HepG2 (cell line): ENCODE measurements at regions not wholly inside any gene's neighbourhood (a gene's known extent, or its start where the extent isn't known, plus 50 kb on each side); places are given as distances from the start of the nearest gene placed in this dataset.

ENCODE experiments used
- ATAC-seq: fragments of 200-7000 bp; cut with Tn5 transposase; 3 replicates; pipeline ENCODE4 v1.9.1; 2020; ENCODE audit warnings: mild to moderate bottlenecking, moderate library complexity
- BruUV-seq: library from RNA; stranded (reverse); fragments of 400-500 nt; replicated peaks from 2 replicates; lab custom pipeline; 2021; lab: Mats Ljungman, UMichigan
- CTCF ChIA-PET: fragments of 300-600 bp; formaldehyde crosslinking; extraction: SDS; loops from one replicate; lab custom pipeline; 2021; ENCODE audit warnings: low total read pairs, inconsistent platforms, low intra/inter-chr PET ratio; lab: Yijun Ruan, JAX
- POLR2A ChIA-PET: fragments of 350-600 bp; sonication (Branson Sonifier 250); formaldehyde crosslinking; loops from one replicate; lab custom pipeline; 2020; ENCODE audit warnings: antibody characterized with exemption, inconsistent platforms; lab: Yijun Ruan, JAX
- DNase-seq: peaks from one replicate; pipeline ENCODE4 v3.0.0-alpha.2; 2015; ENCODE audit warnings: low spot score
- FAIRE-seq: peaks from 3 replicates; lab custom pipeline; 2011; peaks lifted over from hg19 to GRCh38; lab: Jason Lieb, UNC
- H2AFZ ChIP-seq: one replicate; pipeline ENCODE4 v1.6.1; 2011; ENCODE audit warnings: low read length, inconsistent platforms
- H3K27ac ChIP-seq: fragments of 300-600 bp; 3 replicates; pipeline ENCODE4 v1.8.0; 2011; ENCODE audit warnings: mixed run types, mild to moderate bottlenecking, mixed read lengths, low read length, inconsistent platforms; ENCODE audit not compliant: insufficient read depth; ENCODE audit errors: extremely low read length
- H3K27me3 ChIP-seq, 2 experiments: fragments of 200-600 bp in 1 of 2; 2 replicates in 1 of 2; 3 replicates in 1 of 2; pipeline versions ENCODE4 v1.6.0 to v1.8.0; 2011; ENCODE audit warnings: low read length in 2 of 2, mild to moderate bottlenecking in 2 of 2, moderate library complexity in 2 of 2, inconsistent platforms in 1 of 2; ENCODE audit not compliant: insufficient read depth in 2 of 2, control insufficient read depth in 1 of 2
- H3K36me3 ChIP-seq, 2 experiments: fragments of 200-600 bp in 1 of 2; replicated peaks in 1 of 2; 2 replicates in 1 of 2; 3 replicates in 1 of 2; pipeline versions ENCODE4 v1.5.1 to v1.8.0; 2011; ENCODE audit warnings: low read length in 2 of 2, inconsistent platforms in 1 of 2; ENCODE audit not compliant: insufficient read depth in 2 of 2, control insufficient read depth in 1 of 2
- H3K4me1 ChIP-seq: 2 replicates; pipeline ENCODE4 v1.5.1; 2012; ENCODE audit warnings: low read length, inconsistent platforms; ENCODE audit not compliant: insufficient read depth
- H3K4me2 ChIP-seq: 2 replicates; pipeline ENCODE4 v1.6.0; 2011; ENCODE audit warnings: low read depth, low read length, inconsistent platforms
- H3K4me3 ChIP-seq, 3 experiments: fragments of 200-600 bp in 1 of 3; sonication (generic), shearing (Covaris generic) in 1 of 3; replicated peaks in 1 of 3; 2 replicates each; pipeline ENCODE4 v1.5.1; 2011 to 2016; ENCODE audit warnings: low read length in 3 of 3, inconsistent platforms in 2 of 3, low read depth in 2 of 3, mild to moderate bottlenecking in 2 of 3, control low read depth in 1 of 3, mixed read lengths in 1 of 3; ENCODE audit not compliant: insufficient read depth in 1 of 3
- H3K79me2 ChIP-seq: one replicate; pipeline ENCODE4 v1.6.1; 2011; ENCODE audit warnings: low read length, inconsistent platforms; ENCODE audit not compliant: insufficient read depth
- H3K9ac ChIP-seq: 2 replicates; pipeline ENCODE4 v1.6.0; 2011; ENCODE audit warnings: mild to moderate bottlenecking, low read depth, low read length, inconsistent platforms; ENCODE audit not compliant: insufficient read depth
- H3K9me3 ChIP-seq: 2 replicates; pipeline ENCODE4 v1.5.1; 2012; ENCODE audit warnings: mild to moderate bottlenecking, low read length
- H4K20me1 ChIP-seq: 2 replicates; pipeline ENCODE4 v1.6.0; 2011; ENCODE audit warnings: inconsistent platforms, mild to moderate bottlenecking, low read length, moderate library complexity; ENCODE audit not compliant: insufficient read depth
- CBFB ChIP-seq: sonication (generic); formaldehyde crosslinking; IDR thresholded peaks from 2 replicates; pipeline ENCODE4 v1.4.0; 2020; ENCODE audit warnings: missing genetic modification reagents
- CSRNP1 ChIP-seq: sonication (generic); formaldehyde crosslinking; IDR thresholded peaks from 2 replicates; pipeline ENCODE4 v1.8.1; 2023; ENCODE audit warnings: mild to moderate bottlenecking, missing genetic modification reagents
- MAFK ChIP-seq, 2 experiments: IDR thresholded peaks in 1 of 2; conservative IDR thresholded peaks in 1 of 2; 2 replicates each; pipeline ENCODE4 v1.6.1; 2011; ENCODE audit warnings: improper control_type of control experiment in 2 of 2, low read length in 2 of 2
- MEF2D ChIP-seq: sonication (generic); formaldehyde crosslinking; IDR thresholded peaks from 2 replicates; pipeline ENCODE4 v1.5.1; 2020; ENCODE audit warnings: mild to moderate bottlenecking, missing genetic modification reagents
- MEIS2 ChIP-seq: sonication (generic); formaldehyde crosslinking; IDR thresholded peaks from 2 replicates; pipeline ENCODE4 v1.9.0; 2021; ENCODE audit warnings: mild to moderate bottlenecking, missing genetic modification reagents
- NBN ChIP-seq: fragments of 450-650 bp; conservative IDR thresholded peaks from 2 replicates; pipeline ENCODE4 v1.6.1; 2017
- REL ChIP-seq: sonication (generic); formaldehyde crosslinking; conservative IDR thresholded peaks from 2 replicates; pipeline ENCODE4 v1.8.0; 2022; ENCODE audit warnings: mild to moderate bottlenecking, missing genetic modification reagents, moderate library complexity
- RELA ChIP-seq: sonication (generic); formaldehyde crosslinking; IDR thresholded peaks from 2 replicates; pipeline ENCODE4 v1.4.0; 2020; ENCODE audit warnings: missing genetic modification reagents
- REXO4 ChIP-seq: sonication (generic); formaldehyde crosslinking; IDR thresholded peaks from 2 replicates; pipeline ENCODE4 v1.8.0; 2022; ENCODE audit warnings: missing genetic modification reagents, mild to moderate bottlenecking, borderline replicate concordance
- RFX1 ChIP-seq: fragments of 450-650 bp; IDR thresholded peaks from 2 replicates; pipeline ENCODE4 v1.6.1; 2017
- SETDB1 ChIP-seq: sonication (generic); formaldehyde crosslinking; IDR thresholded peaks from 2 replicates; pipeline ENCODE4 v1.5.1; 2020; ENCODE audit warnings: missing genetic modification reagents, mild to moderate bottlenecking, borderline replicate concordance
- SP5 ChIP-seq: IDR thresholded peaks from 2 replicates; pipeline ENCODE4 v1.6.1; 2016; ENCODE audit warnings: low read depth, borderline replicate concordance
- SPEN ChIP-seq: sonication (generic); formaldehyde crosslinking; IDR thresholded peaks from 2 replicates; pipeline ENCODE4 v1.5.1; 2020; ENCODE audit warnings: low read depth, mild to moderate bottlenecking, missing genetic modification reagents
- THYN1 ChIP-seq: sonication (generic); formaldehyde crosslinking; IDR thresholded peaks from 2 replicates; pipeline ENCODE4 v1.8.1; 2023; ENCODE audit warnings: low read depth, mild to moderate bottlenecking, moderate library complexity, missing genetic modification reagents, borderline replicate concordance
- YY1 ChIP-seq: IDR thresholded peaks from 2 replicates; pipeline ENCODE4 v1.6.1; 2011; ENCODE audit warnings: low read length, low read depth, moderate library complexity, mild to moderate bottlenecking; ENCODE audit not compliant: insufficient read depth, insufficient replicate concordance
- ZBTB25 ChIP-seq: IDR thresholded peaks from 2 replicates; pipeline ENCODE4 v1.6.1; 2018; ENCODE audit warnings: missing genetic modification reagents
- ZBTB7B ChIP-seq: sonication (generic); formaldehyde crosslinking; IDR thresholded peaks from 2 replicates; pipeline ENCODE4 v1.4.0; 2020; ENCODE audit warnings: missing genetic modification reagents
- ZFP90 ChIP-seq: sonication (generic); formaldehyde crosslinking; IDR thresholded peaks from 2 replicates; pipeline ENCODE4 v1.8.0; 2022; ENCODE audit warnings: missing genetic modification reagents, mild to moderate bottlenecking, inconsistent platforms, borderline replicate concordance
- ZNF367 ChIP-seq: sonication (generic); formaldehyde crosslinking; IDR thresholded peaks from 2 replicates; pipeline ENCODE4 v1.4.0; 2020; ENCODE audit warnings: missing genetic modification reagents, borderline replicate concordance
- ZNF496 ChIP-seq: sonication (generic); formaldehyde crosslinking; IDR thresholded peaks from 2 replicates; pipeline ENCODE4 v1.8.1; 2023; ENCODE audit warnings: mild to moderate bottlenecking, moderate library complexity, missing genetic modification reagents; ENCODE audit not compliant: insufficient replicate concordance
- ZNF598 ChIP-seq: sonication (generic); formaldehyde crosslinking; IDR thresholded peaks from 2 replicates; pipeline ENCODE4 v1.5.1; 2020; ENCODE audit warnings: mild to moderate bottlenecking, missing genetic modification reagents, borderline replicate concordance
- ZNF720 ChIP-seq: sonication (generic); formaldehyde crosslinking; IDR thresholded peaks from 2 replicates; pipeline ENCODE4 v1.4.0; 2020; ENCODE audit warnings: missing genetic modification reagents
- ZNF768 ChIP-seq: sonication (generic); formaldehyde crosslinking; IDR thresholded peaks from 2 replicates; pipeline ENCODE4 v1.4.0; 2020; ENCODE audit warnings: missing genetic modification reagents
- ZNF780A ChIP-seq: sonication (generic); formaldehyde crosslinking; IDR thresholded peaks from 2 replicates; pipeline ENCODE4 v1.8.0; 2022; ENCODE audit warnings: mild to moderate bottlenecking, missing genetic modification reagents, moderate library complexity
- WGBS: methylation state at CpG from one replicate; pipeline ENCODE4 v1.1.6; 2017; ENCODE audit warnings: low lambda C conversion rate; 5-methylcytosine and 5-hydroxymethylcytosine counted together
- in situ Hi-C: cut with HindIII; loops from 2 replicates; pipeline ENCODE4 v1.10.0; 2017; ENCODE audit warnings: low pct_unique_long_range_greater_than_20kb; ENCODE audit not compliant: extremely low pct_ligation_motif_present
- intact Hi-C: fragments of 100-400 bp; cut with micrococcal nuclease; formaldehyde crosslinking; loops from one replicate; pipeline ENCODE4 v1.10.0; 2022; ENCODE audit not compliant: unreplicated experiment

DNA sequence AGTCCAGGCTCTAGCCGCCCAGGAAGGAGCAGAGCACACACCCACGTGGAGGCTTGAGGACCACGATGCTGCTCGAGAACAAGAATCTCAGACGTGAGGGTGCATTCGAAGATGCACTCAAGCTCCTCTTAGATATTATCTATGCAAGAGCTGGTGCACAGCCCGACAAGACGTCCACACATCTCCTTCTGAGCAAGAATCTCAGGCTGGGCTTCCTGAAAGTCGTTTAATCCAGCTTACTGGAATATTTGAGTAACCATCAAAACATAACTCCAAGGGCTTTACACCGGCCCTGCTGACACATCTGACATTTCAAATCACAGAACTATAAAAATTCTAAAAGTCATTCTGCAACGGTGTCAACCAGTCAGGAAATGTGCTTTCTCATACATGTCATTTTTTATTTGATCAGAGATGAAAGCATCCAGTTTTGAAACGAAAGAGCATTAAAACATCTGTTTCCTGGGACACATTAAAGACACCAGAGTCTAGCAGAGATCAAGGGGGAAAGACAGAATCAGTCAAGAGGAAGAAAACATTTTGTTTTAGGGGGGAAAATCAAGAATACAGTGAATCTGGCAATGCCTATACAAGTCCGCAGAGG is 177.7 kb upstream of the IRS2 start (continued):
- TF ChIP-seq ZNF367, result no peak
- TF ChIP-seq ZNF496 (CRISPR knock-in tag), result no peak
- no peak for TF ChIP-seq MAFK (conservative IDR thresholded peaks at IDR 0.05 in 1 of 2, IDR thresholded peaks at IDR 0.05 in 1 of 2; ENCODE audit: low read length in 2 of 2)
- TF ChIP-seq MEF2D (CRISPR knock-in tag), result no peak
- TF ChIP-seq THYN1 (CRISPR knock-in tag), result no peak
- no peak for TF ChIP-seq YY1
- TF ChIP-seq CBFB (CRISPR knock-in tag), result no peak
- no peak for TF ChIP-seq MEIS2

- no peaks in the 10 kb centered on the region for H4K20me1 ChIP-seq
- no peak overlapping the region for H3K4me2 ChIP-seq
- H3K27ac ChIP-seq, result no peak overlapping the region
- H3K9me3 ChIP-seq, result no peaks in the 10 kb centered on the region
- intact Hi-C loops (no loop called here), in situ Hi-C loops (no loop called here)
- no peak for ATAC-seq
- ChIA-PET POLR2A (no interaction called here), CTCF (no interaction called here)
- H2AFZ ChIP-seq, result no peak overlapping the region
- no peak for FAIRE-seq
- no peaks in the 10 kb centered on the region for H3K79me2 ChIP-seq
- no peaks in the 10 kb centered on the region for H3K4me1 ChIP-seq
- no peak overlapping the region for H3K9ac ChIP-seq
- no peaks in the 10 kb centered on the region for H3K36me3 ChIP-seq
- no peak overlapping the region for H3K4me3 ChIP-seq
- WGBS, result 67% methylated on average over 7 of the region's 7 CpGs
- no peak for DNase-seq
- no TSS peak for BruUV-seq
- H3K27me3 ChIP-seq, result no peaks in the 10 kb centered on the region
- no peak for TF ChIP-seq ZFP90
- no peak for TF ChIP-seq ZBTB7B (CRISPR knock-in tag)
- no peak for TF ChIP-seq ZNF598
- no peak for TF ChIP-seq CSRNP1 (CRISPR knock-in tag)
- no peak for TF ChIP-seq ZNF780A (CRISPR knock-in tag)
- no peak for TF ChIP-seq ZNF720 (CRISPR knock-in tag)
- no peak for TF ChIP-seq REXO4 (CRISPR knock-in tag)
- TF ChIP-seq MEF2D (CRISPR knock-in tag), result no peak
- no peak for TF ChIP-seq SETDB1
- TF ChIP-seq SP5, result no peak
- TF ChIP-seq REL (CRISPR knock-in tag), result no peak
- no peak for TF ChIP-seq RELA (CRISPR knock-in tag)
- TF ChIP-seq RFX1, result no peak
- no peak for TF ChIP-seq ZNF768 (CRISPR knock-in tag)
- no peak for TF ChIP-seq NBN
- TF ChIP-seq ZBTB25 (CRISPR knock-in tag), result no peak
- TF ChIP-seq SPEN (CRISPR knock-in tag), result no peak
These were observed 177.0 kb upstream of the IRS2 start for GRCh38 chr13:109963384-109963783.
